GM18870 (cell line): ENCODE measurements at regions not wholly inside any gene's neighbourhood (a gene's known extent, or its start where the extent isn't known, plus 50 kb on each side); places are given as distances from the start of the nearest gene placed in this dataset.
"Not testable (repeated sequence)": the region's sequence is repeated elsewhere in the genome, so short reads cannot be mapped to it uniquely, and the experiment has no call there.

Experiments
- ATAC-seq: cut with Tn5 transposase; IDR thresholded peaks from one replicate; pipeline ENCODE4 v1.9.1; 2021; ENCODE audit warnings: moderate library complexity; ENCODE audit not compliant: unreplicated experiment

DNA sequence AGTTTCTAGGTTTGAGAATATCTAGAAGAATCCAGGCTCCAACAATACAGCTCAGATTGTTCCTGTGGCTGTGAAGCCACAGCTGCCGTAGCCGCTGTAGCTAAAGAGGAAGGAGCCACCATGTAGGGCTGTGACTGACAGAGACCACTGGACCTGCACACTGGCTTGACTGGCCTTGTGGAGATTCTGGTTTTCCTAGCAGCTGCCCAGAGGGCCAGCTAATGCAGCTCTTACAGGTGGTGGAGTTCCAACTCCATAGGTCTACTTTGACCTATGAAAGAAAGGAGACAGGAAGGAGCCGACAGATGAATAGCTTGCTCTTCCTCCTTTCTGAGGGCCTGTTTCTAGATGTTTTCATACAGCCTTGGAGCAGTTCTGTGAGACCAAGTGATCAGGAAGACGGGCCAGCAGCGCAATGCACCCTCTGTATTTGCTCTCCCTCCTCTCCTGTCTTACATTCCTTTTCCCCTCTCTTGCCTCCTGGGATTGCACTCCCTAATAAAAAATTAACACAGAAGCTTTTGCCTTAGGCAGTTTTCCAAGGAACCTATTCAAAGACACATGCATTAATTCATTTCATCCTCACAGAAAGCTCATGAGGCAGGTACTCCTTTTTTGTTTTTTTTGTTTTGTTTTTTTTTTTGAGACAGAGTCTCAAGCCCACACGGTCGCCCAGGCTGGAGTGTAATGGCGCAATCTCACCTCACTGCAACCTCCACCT is 51.8 kb upstream of the MYB start:
- peak; percentile 30 for ATAC-seq

- ATAC-seq, result peak; percentile 91
Observed at GRCh38 chr6:135128268-135128914, 52.7 kb upstream of the MYB start.

GRCh38 chr6:135126729-135127128 is 54.4 kb upstream of the MYB start:
- ATAC-seq, result no peak

GRCh38 chr6:135126034-135126433 is 55.1 kb upstream of the MYB start:
- ATAC-seq, result no peak

- ATAC-seq, result no peak
Observed at GRCh38 chr6:135121434-135121833, 59.7 kb upstream of the MYB start.

- ATAC-seq, result no peak
Observed at GRCh38 chr6:135118134-135118730, 62.9 kb upstream of the MYB start.

GRCh38 chr6:135117413-135117968 is 62.9 kb upstream of the HBS1L start:
- no peak for ATAC-seq

DNA sequence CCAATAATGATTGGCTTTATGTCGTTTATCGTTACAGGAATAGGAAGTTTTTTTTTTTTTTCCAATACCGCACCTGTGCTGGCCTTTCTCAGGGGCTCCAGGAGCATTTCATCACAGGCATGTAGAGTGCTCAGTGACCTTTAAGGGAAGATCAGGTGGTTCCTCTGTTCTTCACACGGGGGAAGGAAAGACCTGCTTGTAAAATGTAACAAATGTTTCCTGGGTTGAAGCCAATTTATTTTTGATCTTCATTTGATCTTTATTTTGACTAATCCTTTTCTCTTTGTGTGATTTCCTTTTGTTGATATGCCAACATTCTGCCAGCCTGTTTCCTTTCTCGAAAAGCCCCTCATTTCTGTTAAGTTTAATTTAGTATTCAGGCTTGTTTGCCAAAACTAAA is 61.9 kb upstream of the HBS1L start:
- no peak for ATAC-seq

- ATAC-seq, result no peak
Observed at GRCh38 chr6:135115834-135116233, 61.2 kb upstream of the HBS1L start.

- ATAC-seq, result no peak
Observed at GRCh38 chr6:135115411-135115810, 60.8 kb upstream of the HBS1L start.

DNA sequence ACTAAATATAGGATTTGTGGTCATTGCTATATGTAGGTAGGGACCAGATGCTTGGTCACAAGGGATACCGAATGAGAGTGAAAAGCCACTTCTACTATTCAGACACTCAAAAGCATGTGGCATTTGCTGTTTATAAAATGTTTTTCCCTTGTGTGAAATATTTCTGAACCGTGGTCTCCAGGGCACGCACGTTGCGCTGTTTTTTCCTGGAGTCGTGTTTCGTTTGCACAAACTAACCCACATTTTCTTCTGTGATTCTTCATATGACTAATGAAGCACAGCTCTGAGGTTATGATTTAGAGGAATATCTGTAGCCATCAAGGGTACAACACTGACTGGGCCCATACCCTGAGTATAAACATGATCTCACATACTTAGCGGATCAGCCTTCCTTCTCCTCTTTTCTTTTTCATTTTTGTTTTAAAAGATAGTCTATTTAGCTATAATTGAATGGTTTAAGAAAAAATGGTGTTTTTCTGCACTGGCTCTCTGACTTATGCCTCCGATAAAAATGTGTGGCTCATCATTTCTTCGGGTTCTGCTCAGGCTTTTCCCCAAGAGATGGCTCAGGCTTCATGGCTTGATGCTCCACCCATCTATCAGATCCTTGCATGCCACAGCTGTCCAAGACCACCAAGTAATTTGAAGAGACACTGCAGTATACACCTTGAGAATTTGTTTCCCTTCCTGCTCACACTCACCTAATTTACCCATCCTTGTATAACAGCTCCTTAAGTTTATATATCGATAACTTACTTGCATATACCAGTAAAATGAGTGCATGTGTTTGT is 59.9 kb upstream of the HBS1L start:
- ATAC-seq, result peak; percentile 58

DNA sequence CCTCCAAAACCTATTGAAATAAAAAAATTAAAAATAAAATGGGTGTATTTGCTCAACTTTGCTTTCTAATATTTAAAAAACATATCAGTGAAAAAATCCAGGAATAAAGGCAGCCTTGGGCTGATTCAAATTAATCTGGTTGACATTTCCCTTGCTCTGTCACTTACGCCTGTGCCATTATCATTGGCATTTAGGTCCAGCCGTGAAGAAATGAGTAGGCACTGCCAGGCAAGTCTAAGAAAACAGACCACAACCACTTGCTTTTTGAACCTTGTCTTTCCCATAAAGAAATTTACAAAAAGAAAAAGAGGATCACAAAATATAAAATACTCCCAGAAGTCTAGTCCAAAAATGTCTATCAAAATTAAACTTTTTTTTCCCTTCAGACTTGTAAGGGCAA is 59.2 kb upstream of the HBS1L start:
- ATAC-seq, result no peak

DNA sequence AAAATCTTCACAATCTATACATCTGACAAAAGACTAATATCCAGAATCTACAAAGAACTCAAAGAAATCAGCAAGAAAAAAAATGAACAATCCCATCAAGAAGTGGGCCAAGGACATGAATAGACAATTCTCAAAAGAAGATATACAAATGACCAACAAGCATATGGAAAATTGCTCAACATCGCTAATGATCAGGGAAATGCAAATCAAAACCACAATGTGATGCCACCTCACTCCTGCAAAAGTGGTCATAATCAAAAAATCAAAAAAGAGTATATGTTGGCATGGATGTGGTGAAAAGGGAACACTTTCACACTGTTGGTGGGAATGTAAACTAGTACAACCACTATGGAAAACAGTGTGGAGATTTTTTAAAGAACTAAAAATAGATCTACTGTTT is 58.3 kb upstream of the HBS1L start:
- ATAC-seq, result not testable (repeated sequence)

DNA sequence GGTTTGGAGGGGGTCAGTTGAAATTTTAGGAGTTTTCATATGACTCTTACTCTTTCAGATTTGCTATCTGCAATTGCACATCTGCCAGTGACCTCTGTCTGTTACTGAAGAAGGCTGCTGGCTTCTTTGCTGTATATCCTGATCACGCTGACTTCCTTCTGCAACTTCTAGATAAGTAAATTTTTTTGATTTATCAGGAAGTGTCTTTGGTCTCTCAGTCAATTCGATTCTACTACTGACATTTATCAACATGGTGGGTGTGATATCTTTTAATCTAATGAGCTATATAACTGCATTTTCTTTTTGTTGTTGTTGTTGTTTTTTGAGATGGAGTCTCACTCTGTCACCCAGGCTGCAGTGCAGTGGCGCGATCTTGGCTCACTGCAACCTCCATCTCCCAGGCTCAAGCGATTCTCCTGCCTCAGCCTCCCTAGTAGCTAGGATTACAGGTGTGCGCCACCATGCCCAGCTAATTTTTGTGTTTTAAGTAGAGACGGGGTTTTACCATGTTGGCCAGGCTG is 55.7 kb upstream of the HBS1L start:
- ATAC-seq, result not testable (repeated sequence)

- ATAC-seq, result no peak
Observed at GRCh38 chr6:135109761-135110160, 55.1 kb upstream of the HBS1L start.

DNA sequence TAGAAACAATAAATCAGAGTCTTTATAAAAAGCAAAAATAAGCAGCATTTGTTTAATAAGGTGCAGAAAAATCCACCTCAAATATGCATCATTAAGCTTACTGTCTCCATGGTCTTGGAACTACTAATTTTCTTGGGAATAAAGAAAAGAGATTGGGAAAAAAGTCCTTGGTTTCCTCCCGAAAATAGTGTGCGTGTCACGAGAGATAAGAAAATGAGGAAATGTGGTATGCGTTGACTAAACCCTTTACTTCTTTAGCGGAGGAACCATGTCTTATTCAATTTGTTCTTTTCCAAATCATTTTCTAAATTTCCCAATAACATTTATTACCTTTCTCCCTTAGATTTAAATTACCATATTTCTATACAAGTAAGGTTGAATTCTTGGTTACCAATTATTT is 54.1 kb upstream of the HBS1L start:
- ATAC-seq, result no peak

DNA sequence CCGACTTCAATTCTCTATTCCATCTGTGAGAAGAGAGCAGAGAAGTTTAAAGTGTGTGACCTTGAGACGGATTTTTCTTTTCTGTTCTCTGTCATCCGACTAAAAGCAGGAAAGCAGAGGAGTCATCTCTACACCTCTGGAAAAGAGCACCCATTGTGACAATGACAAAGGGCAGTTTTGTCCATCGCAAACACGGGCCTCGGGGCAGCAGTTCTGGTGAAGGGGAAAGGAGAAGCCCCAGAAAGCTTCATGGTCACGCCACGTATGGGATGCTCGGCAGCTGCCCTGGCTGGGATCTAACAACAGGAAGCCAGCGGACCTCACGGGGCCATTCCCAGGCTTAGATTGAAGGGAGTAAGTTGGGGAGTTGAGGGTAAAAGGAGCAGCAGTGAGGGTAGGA is 52.0 kb upstream of the HBS1L start:
- no peak for ATAC-seq

- no peak for ATAC-seq
Observed at GRCh38 chr6:135105710-135106109, 51.1 kb upstream of the HBS1L start.

GRCh38 chr6:135105299-135105698 is 50.7 kb upstream of the HBS1L start:
- ATAC-seq, result no peak
